GM12878 (cell line): ENCODE measurements at regions not wholly inside any gene's neighbourhood (a gene's known extent, or its start where the extent isn't known, plus 50 kb on each side); places are given as distances from the start of the nearest gene placed in this dataset.

Experiments used
- ATAC-seq: fragments of 200-7000 bp; cut with Tn5 transposase; 3 replicates; pipeline ENCODE4 v1.9.1; 2020; ENCODE audit warnings: mild to moderate bottlenecking, moderate library complexity
- BruUV-seq: library from RNA; stranded (reverse); fragments of 400-500 nt; replicated peaks from 2 replicates; lab custom pipeline; 2021; lab: Mats Ljungman, UMichigan
- CTCF ChIA-PET: fragments of 300-600 bp; sonication (Branson Sonifier 250); formaldehyde crosslinking; extraction: SDS; loops from one replicate; lab custom pipeline; 2021; ENCODE audit warnings: inconsistent platforms; lab: Yijun Ruan, JAX
- POLR2A ChIA-PET: fragments of 350-600 bp; formaldehyde crosslinking; extraction: SDS; loops from one replicate; lab custom pipeline; 2021; ENCODE audit warnings: inconsistent platforms; lab: Charles Lee
- RAD21 ChIA-PET: fragments of 300-600 bp; sonication (Branson Sonifier 250); formaldehyde crosslinking; loops from one replicate; lab custom pipeline; 2023; ENCODE audit warnings: antibody characterized with exemption; ENCODE audit not compliant: unreplicated experiment; lab: Charles Lee
- SMC1A ChIA-PET: fragments of 300-600 bp; sonication (Branson Sonifier 250); formaldehyde crosslinking; loops from one replicate; lab custom pipeline; 2023; ENCODE audit not compliant: unreplicated experiment, uncharacterized antibody; lab: Charles Lee
- DNase-seq: peaks from one replicate; pipeline ENCODE4 v3.0.0-alpha.2; 2011; ENCODE audit warnings: low read depth, low spot score
- FAIRE-seq: peaks from 3 replicates; lab custom pipeline; 2011; peaks lifted over from hg19 to GRCh38; lab: Jason Lieb, UNC
- H2AFZ ChIP-seq: 2 replicates; pipeline ENCODE4 v1.6.0; 2011; ENCODE audit warnings: low read depth, low read length, control low read depth; ENCODE audit not compliant: control insufficient read depth
- H3K27ac ChIP-seq: 2 replicates; pipeline ENCODE4 v1.5.1; 2011; ENCODE audit warnings: control low read depth; ENCODE audit not compliant: control insufficient read depth, insufficient read depth
- H3K27me3 ChIP-seq, 2 experiments: replicated peaks in 1 of 2; 2 replicates each; pipeline versions ENCODE4 v1.6.0 to v1.6.1; 2011; ENCODE audit warnings: low read length in 1 of 2; ENCODE audit not compliant: control insufficient read depth in 2 of 2, insufficient read depth in 2 of 2
- H3K36me3 ChIP-seq, 2 experiments: 2 replicates each; pipeline ENCODE4 v1.5.1; 2011; ENCODE audit warnings: low read length in 1 of 2; ENCODE audit not compliant: control insufficient read depth in 2 of 2, insufficient read depth in 2 of 2
- H3K4me1 ChIP-seq: 2 replicates; pipeline ENCODE4 v1.6.1; 2011; ENCODE audit warnings: mild to moderate bottlenecking, low read length, moderate library complexity, mixed read lengths; ENCODE audit not compliant: control insufficient read depth, insufficient read depth
- H3K4me2 ChIP-seq: 2 replicates; pipeline ENCODE4 v1.6.0; 2011; ENCODE audit warnings: control low read depth; ENCODE audit not compliant: control insufficient read depth, insufficient read depth
- H3K4me3 ChIP-seq: fragments of 200-600 bp; sonication (generic); 2 replicates; pipeline ENCODE4 v1.5.1; 2016
- H3K79me2 ChIP-seq: 2 replicates; pipeline ENCODE4 v1.6.0; 2011; ENCODE audit warnings: low read length; ENCODE audit not compliant: control insufficient read depth, insufficient read depth
- H3K9ac ChIP-seq: 2 replicates; pipeline ENCODE4 v1.8.0; 2011; ENCODE audit warnings: low read length, control low read depth, mixed read lengths; ENCODE audit not compliant: control insufficient read depth, insufficient read depth
- H3K9me3 ChIP-seq: replicated peaks from 3 replicates; pipeline ENCODE4 v1.5.1; 2011; ENCODE audit warnings: mild to moderate bottlenecking, low read length; ENCODE audit not compliant: control insufficient read depth, insufficient read depth
- H4K20me1 ChIP-seq: 2 replicates; pipeline ENCODE4 v1.6.0; 2011; ENCODE audit not compliant: control insufficient read depth, insufficient read depth
- CHD1 ChIP-seq: IDR thresholded peaks from 2 replicates; pipeline ENCODE4 v1.6.1; 2012; ENCODE audit warnings: low read depth, low read length, improper control_type of control experiment
- EZH2 ChIP-seq: IDR thresholded peaks from 2 replicates; pipeline ENCODE4 v1.6.1; 2012; ENCODE audit warnings: low read depth, mild to moderate bottlenecking, control low read depth, inconsistent platforms, low read length, borderline replicate concordance; ENCODE audit not compliant: control insufficient read depth
- HCFC1 ChIP-seq: fragments of 150-350 bp; IDR thresholded peaks from 2 replicates; pipeline ENCODE4 v1.6.1; 2014; ENCODE audit warnings: low read length
- NBN ChIP-seq: fragments of 450-650 bp; IDR thresholded peaks from 2 replicates; pipeline ENCODE4 v1.6.1; 2016
- PML ChIP-seq: IDR thresholded peaks from 2 replicates; pipeline ENCODE4 v1.6.1; 2012; ENCODE audit warnings: low read length, inconsistent platforms
- RELA ChIP-seq: fragments of 450-650 bp; IDR thresholded peaks from 2 replicates; pipeline ENCODE4 v1.8.0; 2014; ENCODE audit warnings: borderline replicate concordance; ENCODE audit not compliant: partially characterized antibody
- ZNF274 ChIP-seq: IDR thresholded peaks from one replicate; pipeline ENCODE4 v1.8.0; 2011; ENCODE audit not compliant: insufficient read length, insufficient read depth
- WGBS: methylation state at CpG from one replicate; pipeline ENCODE4 v1.1.6; 2016; ENCODE audit warnings: low lambda C conversion rate; ENCODE audit not compliant: insufficient replicate concordance, insufficient coverage; ENCODE audit errors: missing lambda C conversion rate; 5-methylcytosine and 5-hydroxymethylcytosine counted together
- in situ Hi-C: fragments of 300-500 bp; cut with MboI; formaldehyde crosslinking; loops from 9 replicates; pipeline ENCODE4 v1.14.3; 2018; ENCODE audit warnings: mixed read lengths
- intact Hi-C: fragments of 100-400 bp; cut with micrococcal nuclease; formaldehyde crosslinking; loops from one replicate; pipeline ENCODE4 v1.14.2; 2022; ENCODE audit not compliant: unreplicated experiment
- TF ChIP-seq, protein P1 (sequence below): fragments of 450-650 bp; IDR thresholded peaks from 2 replicates; pipeline ENCODE4 v1.6.1; 2017; ENCODE audit warnings: mild to moderate bottlenecking, moderate library complexity
- TF ChIP-seq, protein P2 (sequence below): IDR thresholded peaks from 2 replicates; pipeline ENCODE4 v1.6.1; 2012; ENCODE audit warnings: improper control_type of control experiment, low read depth, low read length; ENCODE audit not compliant: insufficient replicate concordance
- TF ChIP-seq, protein P3 (sequence below): IDR thresholded peaks from 2 replicates; pipeline ENCODE4 v1.6.1; 2011; ENCODE audit warnings: low read depth, low read length, improper control_type of control experiment, borderline replicate concordance
- TF ChIP-seq, protein P4 (sequence below): fragments of 450-650 bp; IDR thresholded peaks from 2 replicates; pipeline ENCODE4 v1.6.1; 2017; ENCODE audit warnings: mild to moderate bottlenecking
- TF ChIP-seq, protein P5 (sequence below): fragments of 450-650 bp; IDR thresholded peaks from 2 replicates; pipeline ENCODE4 v1.6.1; 2014; ENCODE audit warnings: mild to moderate bottlenecking

DNA sequence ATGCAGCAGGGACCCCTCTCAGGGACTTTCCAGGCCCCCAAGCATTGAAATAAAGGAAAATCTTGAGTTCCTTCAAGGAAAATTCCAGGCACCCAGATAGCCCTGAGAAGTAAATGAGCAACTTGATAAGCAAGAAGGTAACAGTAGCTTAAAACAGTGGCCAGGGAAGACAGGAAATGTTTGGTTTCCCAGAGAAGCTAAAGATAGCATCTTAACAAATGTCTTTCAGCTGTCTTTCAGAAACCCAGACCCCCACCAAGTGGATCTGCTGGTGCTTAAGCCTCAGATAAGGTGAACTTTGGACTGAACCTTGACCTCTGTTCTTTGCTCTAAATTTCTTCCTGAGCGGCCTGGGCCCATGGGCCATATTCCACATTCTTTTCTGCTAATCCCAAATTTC lies 117.8 kb upstream of the CST7 start:
- WGBS, result 88% methylated on average over 1 of the region's 1 CpG
- DNase-seq (no peak), FAIRE-seq (no peak), ATAC-seq (no peak)
- no peaks in the 10 kb centered on the region for H3K36me3 ChIP-seq
- no peaks in the 10 kb centered on the region for H4K20me1 ChIP-seq
- ChIA-PET POLR2A (no interaction called here), SMC1A (no interaction called here), CTCF (no interaction called here), RAD21 (no interaction called here)
- H3K4me1 ChIP-seq, result no peaks in the 10 kb centered on the region
- no peak overlapping the region for H3K27ac ChIP-seq
- no peak overlapping the region for H3K4me2 ChIP-seq
- intact Hi-C loops (no loop called here), in situ Hi-C loops (no loop called here)
- H3K9me3 ChIP-seq, result no peaks in the 10 kb centered on the region; the same call in 2 of the 3 replicates
- H3K79me2 ChIP-seq, result no peaks in the 10 kb centered on the region
- no TSS peak for BruUV-seq
- no peak overlapping the region for H2AFZ ChIP-seq
- no peak overlapping the region for H3K4me3 ChIP-seq
- H3K27me3 ChIP-seq, result no peaks in the 10 kb centered on the region; a peak in 1 of 4 replicates
- H3K9ac ChIP-seq, result no peak overlapping the region
- TF ChIP-seq, protein P1, sequence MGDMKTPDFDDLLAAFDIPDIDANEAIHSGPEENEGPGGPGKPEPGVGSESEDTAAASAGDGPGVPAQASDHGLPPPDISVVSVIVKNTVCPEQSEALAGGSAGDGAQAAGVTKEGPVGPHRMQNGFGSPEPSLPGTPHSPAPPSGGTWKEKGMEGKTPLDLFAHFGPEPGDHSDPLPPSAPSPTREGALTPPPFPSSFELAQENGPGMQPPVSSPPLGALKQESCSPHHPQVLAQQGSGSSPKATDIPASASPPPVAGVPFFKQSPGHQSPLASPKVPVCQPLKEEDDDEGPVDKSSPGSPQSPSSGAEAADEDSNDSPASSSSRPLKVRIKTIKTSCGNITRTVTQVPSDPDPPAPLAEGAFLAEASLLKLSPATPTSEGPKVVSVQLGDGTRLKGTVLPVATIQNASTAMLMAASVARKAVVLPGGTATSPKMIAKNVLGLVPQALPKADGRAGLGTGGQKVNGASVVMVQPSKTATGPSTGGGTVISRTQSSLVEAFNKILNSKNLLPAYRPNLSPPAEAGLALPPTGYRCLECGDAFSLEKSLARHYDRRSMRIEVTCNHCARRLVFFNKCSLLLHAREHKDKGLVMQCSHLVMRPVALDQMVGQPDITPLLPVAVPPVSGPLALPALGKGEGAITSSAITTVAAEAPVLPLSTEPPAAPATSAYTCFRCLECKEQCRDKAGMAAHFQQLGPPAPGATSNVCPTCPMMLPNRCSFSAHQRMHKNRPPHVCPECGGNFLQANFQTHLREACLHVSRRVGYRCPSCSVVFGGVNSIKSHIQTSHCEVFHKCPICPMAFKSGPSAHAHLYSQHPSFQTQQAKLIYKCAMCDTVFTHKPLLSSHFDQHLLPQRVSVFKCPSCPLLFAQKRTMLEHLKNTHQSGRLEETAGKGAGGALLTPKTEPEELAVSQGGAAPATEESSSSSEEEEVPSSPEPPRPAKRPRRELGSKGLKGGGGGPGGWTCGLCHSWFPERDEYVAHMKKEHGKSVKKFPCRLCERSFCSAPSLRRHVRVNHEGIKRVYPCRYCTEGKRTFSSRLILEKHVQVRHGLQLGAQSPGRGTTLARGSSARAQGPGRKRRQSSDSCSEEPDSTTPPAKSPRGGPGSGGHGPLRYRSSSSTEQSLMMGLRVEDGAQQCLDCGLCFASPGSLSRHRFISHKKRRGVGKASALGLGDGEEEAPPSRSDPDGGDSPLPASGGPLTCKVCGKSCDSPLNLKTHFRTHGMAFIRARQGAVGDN, result no peak
- TF ChIP-seq, protein P2, sequence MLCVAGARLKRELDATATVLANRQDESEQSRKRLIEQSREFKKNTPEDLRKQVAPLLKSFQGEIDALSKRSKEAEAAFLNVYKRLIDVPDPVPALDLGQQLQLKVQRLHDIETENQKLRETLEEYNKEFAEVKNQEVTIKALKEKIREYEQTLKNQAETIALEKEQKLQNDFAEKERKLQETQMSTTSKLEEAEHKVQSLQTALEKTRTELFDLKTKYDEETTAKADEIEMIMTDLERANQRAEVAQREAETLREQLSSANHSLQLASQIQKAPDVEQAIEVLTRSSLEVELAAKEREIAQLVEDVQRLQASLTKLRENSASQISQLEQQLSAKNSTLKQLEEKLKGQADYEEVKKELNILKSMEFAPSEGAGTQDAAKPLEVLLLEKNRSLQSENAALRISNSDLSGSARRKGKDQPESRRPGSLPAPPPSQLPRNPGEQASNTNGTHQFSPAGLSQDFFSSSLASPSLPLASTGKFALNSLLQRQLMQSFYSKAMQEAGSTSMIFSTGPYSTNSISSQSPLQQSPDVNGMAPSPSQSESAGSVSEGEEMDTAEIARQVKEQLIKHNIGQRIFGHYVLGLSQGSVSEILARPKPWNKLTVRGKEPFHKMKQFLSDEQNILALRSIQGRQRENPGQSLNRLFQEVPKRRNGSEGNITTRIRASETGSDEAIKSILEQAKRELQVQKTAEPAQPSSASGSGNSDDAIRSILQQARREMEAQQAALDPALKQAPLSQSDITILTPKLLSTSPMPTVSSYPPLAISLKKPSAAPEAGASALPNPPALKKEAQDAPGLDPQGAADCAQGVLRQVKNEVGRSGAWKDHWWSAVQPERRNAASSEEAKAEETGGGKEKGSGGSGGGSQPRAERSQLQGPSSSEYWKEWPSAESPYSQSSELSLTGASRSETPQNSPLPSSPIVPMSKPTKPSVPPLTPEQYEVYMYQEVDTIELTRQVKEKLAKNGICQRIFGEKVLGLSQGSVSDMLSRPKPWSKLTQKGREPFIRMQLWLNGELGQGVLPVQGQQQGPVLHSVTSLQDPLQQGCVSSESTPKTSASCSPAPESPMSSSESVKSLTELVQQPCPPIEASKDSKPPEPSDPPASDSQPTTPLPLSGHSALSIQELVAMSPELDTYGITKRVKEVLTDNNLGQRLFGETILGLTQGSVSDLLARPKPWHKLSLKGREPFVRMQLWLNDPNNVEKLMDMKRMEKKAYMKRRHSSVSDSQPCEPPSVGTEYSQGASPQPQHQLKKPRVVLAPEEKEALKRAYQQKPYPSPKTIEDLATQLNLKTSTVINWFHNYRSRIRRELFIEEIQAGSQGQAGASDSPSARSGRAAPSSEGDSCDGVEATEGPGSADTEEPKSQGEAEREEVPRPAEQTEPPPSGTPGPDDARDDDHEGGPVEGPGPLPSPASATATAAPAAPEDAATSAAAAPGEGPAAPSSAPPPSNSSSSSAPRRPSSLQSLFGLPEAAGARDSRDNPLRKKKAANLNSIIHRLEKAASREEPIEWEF, result no peak
- TF ChIP-seq, protein P3, sequence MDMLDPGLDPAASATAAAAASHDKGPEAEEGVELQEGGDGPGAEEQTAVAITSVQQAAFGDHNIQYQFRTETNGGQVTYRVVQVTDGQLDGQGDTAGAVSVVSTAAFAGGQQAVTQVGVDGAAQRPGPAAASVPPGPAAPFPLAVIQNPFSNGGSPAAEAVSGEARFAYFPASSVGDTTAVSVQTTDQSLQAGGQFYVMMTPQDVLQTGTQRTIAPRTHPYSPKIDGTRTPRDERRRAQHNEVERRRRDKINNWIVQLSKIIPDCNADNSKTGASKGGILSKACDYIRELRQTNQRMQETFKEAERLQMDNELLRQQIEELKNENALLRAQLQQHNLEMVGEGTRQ, result no peak
- TF ChIP-seq PML (no peak), ZNF274 (no peak), CHD1 (no peak), RELA (no peak), NBN (no peak), EZH2 (no peak), HCFC1 (no peak)
- TF ChIP-seq, protein P4, sequence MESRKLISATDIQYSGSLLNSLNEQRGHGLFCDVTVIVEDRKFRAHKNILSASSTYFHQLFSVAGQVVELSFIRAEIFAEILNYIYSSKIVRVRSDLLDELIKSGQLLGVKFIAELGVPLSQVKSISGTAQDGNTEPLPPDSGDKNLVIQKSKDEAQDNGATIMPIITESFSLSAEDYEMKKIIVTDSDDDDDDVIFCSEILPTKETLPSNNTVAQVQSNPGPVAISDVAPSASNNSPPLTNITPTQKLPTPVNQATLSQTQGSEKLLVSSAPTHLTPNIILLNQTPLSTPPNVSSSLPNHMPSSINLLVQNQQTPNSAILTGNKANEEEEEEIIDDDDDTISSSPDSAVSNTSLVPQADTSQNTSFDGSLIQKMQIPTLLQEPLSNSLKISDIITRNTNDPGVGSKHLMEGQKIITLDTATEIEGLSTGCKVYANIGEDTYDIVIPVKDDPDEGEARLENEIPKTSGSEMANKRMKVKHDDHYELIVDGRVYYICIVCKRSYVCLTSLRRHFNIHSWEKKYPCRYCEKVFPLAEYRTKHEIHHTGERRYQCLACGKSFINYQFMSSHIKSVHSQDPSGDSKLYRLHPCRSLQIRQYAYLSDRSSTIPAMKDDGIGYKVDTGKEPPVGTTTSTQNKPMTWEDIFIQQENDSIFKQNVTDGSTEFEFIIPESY, result no peak
- TF ChIP-seq, protein P5, sequence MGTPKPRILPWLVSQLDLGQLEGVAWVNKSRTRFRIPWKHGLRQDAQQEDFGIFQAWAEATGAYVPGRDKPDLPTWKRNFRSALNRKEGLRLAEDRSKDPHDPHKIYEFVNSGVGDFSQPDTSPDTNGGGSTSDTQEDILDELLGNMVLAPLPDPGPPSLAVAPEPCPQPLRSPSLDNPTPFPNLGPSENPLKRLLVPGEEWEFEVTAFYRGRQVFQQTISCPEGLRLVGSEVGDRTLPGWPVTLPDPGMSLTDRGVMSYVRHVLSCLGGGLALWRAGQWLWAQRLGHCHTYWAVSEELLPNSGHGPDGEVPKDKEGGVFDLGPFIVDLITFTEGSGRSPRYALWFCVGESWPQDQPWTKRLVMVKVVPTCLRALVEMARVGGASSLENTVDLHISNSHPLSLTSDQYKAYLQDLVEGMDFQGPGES, result no peak
